Ascending aorta (tissue), 2 donors: ENCODE measurements at regions not wholly inside any gene's neighbourhood (a gene's known extent, or its start where the extent isn't known, plus 50 kb on each side); places are given as distances from the start of the nearest gene placed in this dataset.

Source experiments
- DNase-seq, 2 donors: peaks; one replicate each; pipeline ENCODE4 v3.0.0-alpha.2; 2019; ENCODE audit warnings: low spot score in 2 of 2
- H3K27ac ChIP-seq, 2 donors: fragments of 200-600 bp; sonication (generic); one replicate each; pipeline ENCODE4 v1.5.1; 2016 to 2017; ENCODE audit warnings: mild to moderate bottlenecking in 1 of 2
- H3K27me3 ChIP-seq: fragments of 200-600 bp; sonication (generic); one replicate; pipeline ENCODE4 v1.5.1; 2017
- H3K36me3 ChIP-seq, 2 donors: fragments of 200-600 bp; sonication (generic); one replicate each; pipeline ENCODE4 v1.5.1; 2016
- H3K4me1 ChIP-seq, 2 donors: fragments of 200-600 bp; sonication (generic); one replicate each; pipeline ENCODE4 v1.5.1; 2016 to 2017; ENCODE audit warnings: mild to moderate bottlenecking in 1 of 2
- H3K4me3 ChIP-seq, 2 donors: fragments of 200-600 bp; sonication (generic); one replicate each; pipeline ENCODE4 v1.5.1; 2016 to 2017; ENCODE audit warnings: mild to moderate bottlenecking in 1 of 2
- H3K9me3 ChIP-seq, 2 donors: fragments of 200-600 bp; sonication (generic); one replicate each; pipeline ENCODE4 v1.5.1; 2016
- CTCF ChIP-seq, 3 experiments: fragments of 200-600 bp in 2 of 3; fragments of 450-650 bp in 1 of 3; sonication (generic) in 2 of 3; IDR thresholded peaks; one replicate each; pipeline ENCODE4 v1.5.1; 2016 to 2019; ENCODE audit warnings: antibody characterized with exemption in 3 of 3, mild to moderate bottlenecking in 1 of 3, moderate library complexity in 1 of 3
- intact Hi-C: fragments of 100-400 bp; cut with DNase I; formaldehyde crosslinking; loops from one replicate; pipeline ENCODE4 v1.15.1; 2023

DNA sequence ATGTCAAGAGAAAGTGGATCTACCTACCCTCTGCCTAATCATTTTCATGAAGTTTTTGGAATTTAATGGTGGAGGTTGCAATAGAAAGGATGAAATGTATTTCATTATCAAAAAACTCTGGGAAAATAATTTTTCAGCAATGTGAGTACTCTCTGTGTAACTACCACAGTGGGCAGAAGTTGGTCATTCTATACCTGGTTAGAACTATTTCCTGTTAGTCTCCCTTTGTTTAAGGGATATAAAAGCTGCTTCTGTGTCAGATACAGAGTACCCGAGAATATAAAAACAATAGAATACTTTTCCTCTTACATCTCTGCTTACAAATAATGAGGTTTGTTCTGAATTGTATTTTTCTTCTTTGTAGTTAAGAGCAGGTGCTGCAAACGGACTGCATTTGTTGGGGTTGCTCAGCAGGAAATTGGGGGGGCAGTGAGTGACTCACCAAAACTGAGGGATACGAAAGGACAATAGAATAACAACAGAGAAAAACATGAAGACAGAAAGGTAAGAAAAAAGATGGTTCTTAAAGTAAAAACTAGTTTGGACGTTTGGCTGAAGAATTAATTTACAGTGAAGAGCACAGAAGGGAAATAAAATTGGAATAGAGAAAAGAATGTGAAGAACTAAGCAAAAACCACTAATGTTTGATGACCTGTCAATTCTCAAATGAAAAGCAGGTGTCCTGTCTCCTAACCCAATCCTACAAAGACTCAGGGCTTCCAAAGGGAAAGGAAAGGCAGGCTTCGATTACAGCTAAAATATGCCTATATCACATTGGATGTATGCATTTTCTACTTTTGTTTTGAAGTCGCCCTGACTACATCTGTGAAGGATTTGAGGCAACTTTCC lies 703.1 kb downstream of the RFPL4B start:
- no peak for DNase-seq
- Histone ChIP-seq H3K9me3 (no peaks in the 10 kb centered on the region), H3K36me3 (no peaks in the 10 kb centered on the region), H3K4me3 (no peak overlapping the region), H3K27me3 (no peaks in the 10 kb centered on the region), H3K27ac (no peak overlapping the region), H3K4me1 (no peaks in the 10 kb centered on the region)
- no peak for TF ChIP-seq CTCF (IDR thresholded peaks at IDR 0.05)
- intact Hi-C loops: no loop called here

DNA sequence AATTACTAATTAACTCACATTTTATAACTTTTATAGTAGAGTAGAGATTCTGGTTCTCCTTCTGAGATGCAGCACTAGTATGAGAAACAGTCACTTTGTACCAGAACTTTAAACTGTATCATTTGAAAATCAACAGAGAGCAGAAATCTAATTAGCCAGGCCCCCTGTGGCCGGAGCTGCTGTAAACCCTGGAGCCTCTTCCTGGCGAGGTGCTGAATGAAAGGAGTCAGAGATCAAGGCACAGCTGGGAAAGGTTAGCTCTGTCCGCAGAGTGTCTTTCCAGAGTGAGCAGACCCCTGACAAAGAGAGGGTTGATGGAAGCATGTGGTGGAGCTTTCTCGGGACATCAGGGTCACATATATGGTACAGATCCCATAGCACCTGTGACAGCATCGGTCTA lies 703.8 kb downstream of the RFPL4B start:
- H3K9me3 ChIP-seq: no peaks in the 10 kb centered on the region
- H3K4me3 ChIP-seq: no peak overlapping the region

DNA sequence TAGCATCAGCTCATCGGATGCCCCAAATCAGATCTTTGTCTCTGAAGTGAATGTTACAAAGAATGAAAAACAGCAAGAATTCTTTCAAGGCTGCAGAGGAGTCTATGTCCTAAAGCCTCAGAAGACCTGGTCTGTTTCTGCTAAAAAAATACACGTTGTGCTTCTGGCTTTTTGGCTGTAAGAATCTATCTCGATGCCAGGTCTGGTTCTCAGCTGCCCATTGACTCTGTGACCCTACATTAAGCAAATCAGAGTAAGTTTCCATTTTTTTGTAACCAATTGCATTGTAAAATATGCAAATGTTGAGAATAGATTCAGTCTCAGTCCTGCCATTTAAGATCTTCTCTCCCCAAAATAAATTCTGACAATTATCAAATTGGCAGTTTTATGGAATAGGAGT lies 705.4 kb downstream of the RFPL4B start:
- Histone ChIP-seq H3K4me1 (no peaks in the 10 kb centered on the region), H3K27ac (no peak overlapping the region), H3K27me3 (no peaks in the 10 kb centered on the region), H3K4me3 (no peak overlapping the region), H3K36me3 (no peaks in the 10 kb centered on the region), H3K9me3 (no peaks in the 10 kb centered on the region)
- intact Hi-C loops: no loop called here
- DNase-seq: no peak
- no peak for TF ChIP-seq CTCF (IDR thresholded peaks at IDR 0.05)

More for the DNA sequence above, 703.8 kb downstream of the RFPL4B start:
- Histone ChIP-seq H3K36me3 (no peaks in the 10 kb centered on the region), H3K27ac (no peak overlapping the region), H3K27me3 (no peaks in the 10 kb centered on the region), H3K4me1 (no peaks in the 10 kb centered on the region)
- TF ChIP-seq CTCF (IDR thresholded peaks at IDR 0.05): no peak
- intact Hi-C loops: no loop called here
- no peak for DNase-seq

- no peak overlapping the region for H3K4me3 ChIP-seq
- no peaks in the 10 kb centered on the region for H3K9me3 ChIP-seq
- intact Hi-C loops: no loop called here
- no peak overlapping the region for H3K27ac ChIP-seq
- H3K27me3 ChIP-seq: no peaks in the 10 kb centered on the region
- no peaks in the 10 kb centered on the region for H3K4me1 ChIP-seq
- no peak for DNase-seq
- H3K36me3 ChIP-seq: no peaks in the 10 kb centered on the region
- TF ChIP-seq CTCF (IDR thresholded peaks at IDR 0.05): no peak
These were observed 707.9 kb downstream of the RFPL4B start for GRCh38 chr6:113055061-113055460.

DNA sequence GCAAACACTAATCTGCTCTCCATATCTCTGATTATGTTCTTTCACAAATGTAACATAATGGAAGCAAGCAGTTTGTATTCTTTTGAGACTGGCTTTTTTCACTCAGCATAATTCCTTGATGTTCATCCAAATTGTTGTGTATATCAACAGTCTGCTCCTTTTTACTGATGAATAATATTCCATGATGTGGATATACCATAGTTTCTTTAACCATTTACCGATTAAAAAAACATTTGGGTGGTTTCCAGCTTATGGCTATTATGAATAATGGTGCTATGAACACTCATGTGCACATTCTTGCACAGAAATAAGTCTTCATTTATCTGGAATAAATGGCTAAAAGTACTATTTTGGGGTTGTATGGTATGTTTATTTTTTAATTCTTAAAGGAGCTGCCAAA lies 708.9 kb downstream of the RFPL4B start:
- DNase-seq: no peak
- intact Hi-C loops: no loop called here
- no peaks in the 10 kb centered on the region for H3K9me3 ChIP-seq
- no peak overlapping the region for H3K27ac ChIP-seq
- no peaks in the 10 kb centered on the region for H3K36me3 ChIP-seq
- H3K27me3 ChIP-seq: no peaks in the 10 kb centered on the region
- no peak overlapping the region for H3K4me3 ChIP-seq
- H3K4me1 ChIP-seq: no peaks in the 10 kb centered on the region
- TF ChIP-seq CTCF (IDR thresholded peaks at IDR 0.05): no peak
